GM12892 (cell line): ENCODE measurements at regions not wholly inside any gene's neighbourhood (a gene's known extent, or its start where the extent isn't known, plus 50 kb on each side); places are given as distances from the start of the nearest gene placed in this dataset.

Experiments used
- POLR2A ChIP-seq: IDR thresholded peaks from 2 replicates; pipeline ENCODE4 v1.6.1; 2011; ENCODE audit warnings: low read depth, low read length, control low read depth
- POLR2AphosphoS5 ChIP-seq: IDR thresholded peaks from 2 replicates; pipeline ENCODE4 v1.6.1; 2011; ENCODE audit warnings: low read depth, low read length, control low read depth
- TAF1 ChIP-seq: IDR thresholded peaks from 2 replicates; pipeline ENCODE4 v1.6.1; 2011; ENCODE audit warnings: low read depth, mild to moderate bottlenecking, control low read depth, low read length, borderline replicate concordance

DNA sequence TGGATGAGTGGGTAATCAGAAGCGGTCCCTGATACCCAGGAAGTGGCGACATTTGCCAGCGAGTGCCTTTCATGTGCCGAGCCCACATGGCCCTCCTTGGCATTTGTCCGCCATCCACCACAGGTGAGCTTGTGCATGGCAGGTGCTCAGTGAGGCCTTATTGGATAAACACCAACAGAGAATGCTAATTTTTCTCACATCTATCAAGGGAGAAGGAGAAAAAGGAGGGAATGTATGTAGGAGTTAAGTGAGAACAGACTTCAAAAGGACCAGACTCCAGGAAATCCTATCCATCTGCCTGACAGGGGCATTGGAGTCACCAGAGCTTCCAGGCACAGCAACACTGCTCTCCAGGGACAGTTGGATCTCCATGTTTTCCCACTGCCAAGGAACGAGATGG lies 143.5 kb upstream of the ZMIZ1 start:
- TF ChIP-seq POLR2A (no peak), POLR2AphosphoS5 (no peak), TAF1 (no peak)
